HG03025 (cell line): ENCODE measurements at regions not wholly inside any gene's neighbourhood (a gene's known extent, or its start where the extent isn't known, plus 50 kb on each side); places are given as distances from the start of the nearest gene placed in this dataset.
"Not testable (repeated sequence)": the region's sequence is repeated elsewhere in the genome, so short reads cannot be mapped to it uniquely, and the experiment has no call there.

ENCODE experiments used
- ATAC-seq: cut with Tn5 transposase; IDR thresholded peaks from one replicate; pipeline ENCODE4 v1.9.1; 2021; ENCODE audit warnings: mild to moderate bottlenecking, moderate library complexity; ENCODE audit not compliant: unreplicated experiment, low FRiP score

DNA sequence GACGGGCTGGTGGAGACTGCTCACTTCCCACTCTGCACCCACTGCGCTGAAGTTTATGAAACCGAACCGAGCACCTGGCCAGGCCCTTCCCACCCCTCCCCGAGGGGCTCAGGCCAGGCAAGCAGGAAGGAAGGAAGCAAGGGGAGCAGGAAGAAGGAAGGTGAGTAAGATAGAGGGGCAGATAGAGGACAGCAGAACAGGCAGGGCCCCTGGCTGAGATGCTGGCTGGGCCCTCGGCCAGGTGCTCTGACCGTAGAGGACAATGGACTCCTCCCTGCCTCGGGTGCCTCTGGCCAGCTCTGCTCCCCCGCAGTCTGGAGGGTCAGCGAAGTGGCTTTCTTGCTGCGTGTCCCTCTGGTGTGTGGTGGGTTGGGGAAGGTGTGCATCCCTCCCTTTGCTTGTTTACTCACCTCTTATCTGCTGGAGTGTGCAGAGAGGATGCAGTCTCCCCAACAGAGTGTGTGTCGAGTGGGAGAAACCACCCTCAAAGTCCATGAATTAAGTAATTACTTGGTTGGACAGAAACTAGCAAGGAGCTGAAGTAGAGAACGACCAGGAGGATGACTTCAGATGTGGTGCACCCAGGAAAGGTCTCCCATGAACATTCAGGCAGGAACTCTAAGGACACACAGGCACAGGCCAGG, 82.8 kb upstream of the PPP2R2D start:
- no peak for ATAC-seq

DNA sequence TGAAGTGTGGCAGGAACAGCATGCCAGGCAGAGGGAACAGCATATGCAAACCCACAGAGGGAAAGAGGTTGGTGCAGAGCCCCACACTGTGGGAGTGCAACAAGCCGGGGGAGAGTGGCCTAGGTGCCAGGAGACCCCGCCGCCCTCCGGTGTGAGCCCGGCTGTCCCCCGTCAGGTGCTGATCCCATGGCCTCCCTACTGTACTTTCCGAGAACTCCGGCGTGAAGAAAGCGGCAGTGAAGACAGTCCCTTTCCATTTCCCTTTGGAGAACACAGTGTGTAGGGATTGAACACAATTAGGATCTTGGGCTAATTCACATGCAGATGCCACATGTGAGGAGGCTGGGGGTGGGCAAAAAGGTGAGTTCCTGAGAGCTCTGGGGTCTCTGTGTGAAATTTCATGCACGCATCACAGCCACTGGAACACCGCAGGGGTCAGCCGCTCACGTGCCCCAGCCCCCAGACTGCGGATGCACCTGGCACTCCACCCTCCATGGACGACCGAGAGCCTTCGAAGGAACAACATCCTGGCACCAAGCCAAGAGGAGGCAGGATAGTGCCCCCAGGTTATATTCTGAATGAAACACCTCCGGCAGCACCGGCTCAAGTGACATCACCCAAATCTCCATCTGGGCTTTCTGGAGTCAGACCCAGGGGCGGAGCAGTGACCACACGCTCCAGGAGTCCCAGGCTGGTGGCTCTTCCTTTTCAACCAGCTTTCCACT, 82.1 kb upstream of the PPP2R2D start:
- ATAC-seq: no peak

DNA sequence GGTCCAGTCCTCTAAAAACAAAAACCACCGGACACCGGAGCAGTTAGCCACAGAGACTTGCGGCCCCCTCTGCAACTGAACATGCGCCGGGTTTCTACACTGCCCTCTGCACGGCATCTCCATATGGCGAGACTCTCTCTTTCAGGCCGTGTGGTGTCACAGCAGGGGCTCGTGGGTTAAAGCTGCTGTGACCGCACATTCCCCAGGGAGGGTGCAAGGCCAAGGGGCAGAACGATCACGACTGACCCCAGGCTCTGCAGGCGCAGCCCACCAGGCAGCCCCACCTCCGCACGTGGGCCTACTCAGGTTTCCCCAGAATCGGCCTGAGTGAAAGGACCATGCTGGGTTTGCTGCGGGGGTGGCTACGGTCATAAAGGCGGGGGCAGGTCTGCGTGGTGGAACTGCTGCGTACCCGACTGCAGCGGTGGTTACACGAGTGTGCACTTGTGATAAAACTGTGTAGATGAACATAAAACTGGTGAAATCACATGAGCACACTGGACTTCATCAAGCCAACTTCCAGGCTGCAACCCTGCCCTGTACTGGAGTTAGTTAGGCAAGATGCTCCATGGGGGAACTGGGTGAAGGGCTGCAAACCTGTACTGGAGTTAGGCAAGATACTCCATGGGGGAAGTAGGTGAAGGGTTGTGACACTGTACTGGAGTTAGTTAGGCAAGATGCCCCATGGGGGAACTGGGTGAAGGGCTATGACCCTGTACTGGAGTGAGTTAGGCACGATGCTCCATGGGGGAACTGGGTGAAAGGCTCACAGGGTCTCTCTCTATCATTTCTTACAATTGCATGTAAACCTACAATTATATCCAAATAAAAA, 81.4 kb upstream of the PPP2R2D start:
- ATAC-seq: no peak

DNA sequence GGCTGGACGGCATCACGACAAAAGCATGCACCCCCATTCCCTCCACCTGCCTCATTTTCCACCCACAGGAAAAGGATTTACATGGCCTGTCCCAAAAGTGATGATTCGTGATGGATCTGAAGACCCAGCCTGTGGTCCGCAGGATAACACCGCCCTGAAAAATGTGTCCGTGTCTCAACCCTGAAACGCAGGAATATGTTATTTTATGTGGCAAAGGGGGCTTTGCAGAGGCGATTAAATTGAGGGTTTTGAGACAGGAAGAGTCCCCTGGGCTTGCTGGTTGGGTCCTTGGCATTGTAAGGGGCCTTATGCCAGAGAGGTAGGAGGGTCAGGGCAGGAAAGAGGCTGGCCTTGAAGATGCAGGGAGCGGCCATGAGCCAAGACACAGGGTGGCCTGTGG, 80.2 kb upstream of the PPP2R2D start:
- no peak for ATAC-seq

DNA sequence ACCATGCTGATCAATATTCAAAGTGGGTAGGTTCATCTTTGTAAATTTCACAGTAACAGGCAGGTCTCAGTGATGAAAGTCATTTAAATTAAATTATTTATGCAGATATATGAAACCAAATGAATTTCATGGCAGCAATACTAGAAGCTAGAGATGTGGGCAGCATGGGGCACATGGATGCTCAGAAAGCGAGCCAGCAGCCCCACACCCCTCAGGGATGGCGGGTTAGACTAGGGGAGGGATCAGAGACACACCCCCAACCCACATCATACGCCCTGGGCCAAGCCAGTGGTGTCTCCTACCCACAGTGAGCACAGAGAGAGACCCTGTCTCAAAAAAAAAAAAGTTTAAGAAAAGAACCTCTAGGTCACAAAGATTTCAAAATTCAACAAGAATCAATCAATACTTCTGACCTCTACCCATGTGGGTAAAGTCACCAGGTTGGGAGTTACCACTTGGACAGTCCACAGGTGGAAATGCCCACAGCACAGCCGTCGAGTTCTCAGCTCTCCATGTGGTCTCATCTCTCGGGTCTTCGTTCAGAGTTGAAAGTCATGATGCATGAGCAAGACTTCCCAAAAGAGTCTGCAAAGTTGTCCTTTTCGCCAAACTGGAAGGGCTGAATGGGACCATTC, 79.3 kb upstream of the PPP2R2D start:
- no peak for ATAC-seq

DNA sequence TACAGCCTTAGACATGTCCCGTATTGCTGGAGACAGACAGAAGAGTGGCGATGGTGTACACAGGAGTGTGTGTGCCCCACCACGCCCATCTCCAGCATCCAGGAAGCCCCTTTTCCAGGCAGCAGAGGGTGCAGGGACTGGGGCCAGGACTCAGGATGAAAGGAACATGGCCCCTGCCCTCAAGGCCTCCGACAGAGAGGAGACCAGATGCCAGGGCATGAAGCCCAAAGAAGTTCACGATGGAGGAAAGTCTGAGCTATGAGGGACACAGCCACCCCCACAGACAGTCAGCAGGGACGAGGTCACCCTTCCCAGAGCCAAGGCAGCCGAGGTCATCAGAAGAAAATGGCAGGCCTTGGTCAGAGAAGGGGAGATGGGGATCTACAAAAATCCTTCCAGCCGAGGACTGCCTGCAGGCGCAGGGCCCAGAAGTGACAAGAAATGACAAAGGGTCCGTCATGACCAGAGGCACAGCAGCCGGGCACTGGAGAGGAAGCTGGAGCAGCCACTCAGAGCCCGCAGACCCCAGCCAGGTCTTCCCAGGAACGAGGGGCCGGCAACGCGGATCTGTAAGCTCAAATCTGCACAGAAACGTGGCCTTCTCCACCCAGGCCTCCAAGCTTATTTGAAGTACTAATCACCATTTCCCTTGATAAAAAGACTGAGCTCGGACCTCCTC, 78.7 kb upstream of the PPP2R2D start:
- no peak for ATAC-seq

DNA sequence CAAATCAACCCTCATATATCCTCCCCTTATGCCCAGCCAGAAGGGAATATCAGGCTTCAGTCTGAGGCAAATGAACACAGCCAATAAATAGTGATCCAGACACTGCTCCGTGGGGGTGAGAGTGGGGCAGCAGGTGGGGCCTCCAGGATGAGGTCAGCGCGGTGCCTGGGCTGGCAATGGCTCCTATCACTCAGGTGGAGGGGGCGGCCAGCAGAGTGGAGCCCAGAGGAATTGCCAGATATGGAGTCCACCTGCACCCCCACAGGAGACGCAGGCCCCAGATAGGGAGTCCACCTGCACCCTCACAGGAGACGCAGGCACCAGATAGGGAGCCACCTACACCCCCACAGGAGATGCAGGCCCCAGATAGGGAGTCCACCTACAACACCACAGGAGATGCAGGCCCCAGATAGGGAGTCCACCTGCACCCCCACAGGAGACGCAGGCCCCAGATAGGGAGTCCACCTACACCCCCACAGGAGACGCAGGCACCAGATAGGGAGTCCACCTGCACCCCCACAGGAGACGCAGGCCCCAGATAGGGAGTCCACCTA, 78.0 kb upstream of the PPP2R2D start:
- no peak for ATAC-seq

DNA sequence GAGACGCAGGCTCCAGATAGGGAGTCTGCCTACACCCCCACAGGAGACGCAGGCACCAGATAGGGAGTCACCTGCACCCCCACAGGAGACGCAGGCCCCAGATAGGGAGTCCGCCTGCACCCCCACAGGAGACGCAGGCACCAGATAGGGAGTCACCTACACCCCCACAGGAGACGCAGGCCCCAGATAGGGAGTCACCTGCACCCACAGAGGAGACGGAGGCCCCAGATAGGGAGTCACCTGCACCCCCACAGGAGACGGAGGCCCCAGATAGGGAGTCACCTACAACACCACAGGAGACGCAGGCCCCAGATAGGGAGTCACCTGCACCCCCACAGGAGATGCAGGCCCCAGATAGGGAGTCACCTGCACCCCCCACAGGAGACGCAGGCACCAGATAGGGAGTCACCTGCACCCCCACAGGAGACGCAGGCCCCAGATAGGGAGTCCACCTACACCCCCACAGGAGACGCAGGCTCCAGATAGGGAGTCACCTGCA, 77.2 kb upstream of the PPP2R2D start:
- not testable (repeated sequence) for ATAC-seq

DNA sequence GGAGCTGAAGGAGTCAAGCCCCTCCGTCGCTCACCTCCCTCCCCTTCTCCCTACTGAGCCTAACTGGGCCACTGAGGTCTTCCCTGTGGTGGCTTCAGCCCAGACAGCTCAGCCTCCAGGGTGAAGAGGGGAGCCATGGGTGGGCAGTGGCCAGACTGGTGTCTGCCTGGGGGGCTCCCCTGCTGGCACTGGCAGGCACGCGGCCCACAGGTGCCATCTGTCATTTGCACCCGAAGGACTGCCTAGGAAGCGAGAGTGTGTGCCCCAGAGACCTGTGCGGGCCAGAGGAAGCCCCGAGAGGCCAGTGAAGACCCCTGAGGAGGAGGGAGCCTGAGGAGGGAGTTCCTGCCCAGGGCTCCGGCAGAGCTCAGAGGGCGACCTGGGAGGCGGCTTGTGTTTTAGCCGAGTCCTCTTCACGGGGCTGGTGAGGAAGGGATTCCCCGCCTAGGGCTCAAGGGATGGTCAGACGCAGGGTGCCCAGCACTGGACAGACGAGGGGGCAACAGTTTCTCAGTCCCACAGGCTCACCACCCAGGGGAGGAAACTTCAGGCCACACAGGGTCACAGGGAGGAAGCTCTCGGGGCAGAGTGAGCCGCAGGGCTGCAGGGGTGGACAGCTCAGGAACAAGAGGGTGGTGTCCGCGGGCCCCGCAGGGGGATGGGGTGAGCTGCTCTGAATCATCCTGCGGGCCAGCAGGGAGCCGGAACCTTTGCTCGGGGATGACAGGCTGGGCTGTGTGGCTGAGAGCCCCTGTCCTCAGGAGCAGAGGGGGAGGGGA, 76.2 kb upstream of the PPP2R2D start:
- no peak for ATAC-seq

DNA sequence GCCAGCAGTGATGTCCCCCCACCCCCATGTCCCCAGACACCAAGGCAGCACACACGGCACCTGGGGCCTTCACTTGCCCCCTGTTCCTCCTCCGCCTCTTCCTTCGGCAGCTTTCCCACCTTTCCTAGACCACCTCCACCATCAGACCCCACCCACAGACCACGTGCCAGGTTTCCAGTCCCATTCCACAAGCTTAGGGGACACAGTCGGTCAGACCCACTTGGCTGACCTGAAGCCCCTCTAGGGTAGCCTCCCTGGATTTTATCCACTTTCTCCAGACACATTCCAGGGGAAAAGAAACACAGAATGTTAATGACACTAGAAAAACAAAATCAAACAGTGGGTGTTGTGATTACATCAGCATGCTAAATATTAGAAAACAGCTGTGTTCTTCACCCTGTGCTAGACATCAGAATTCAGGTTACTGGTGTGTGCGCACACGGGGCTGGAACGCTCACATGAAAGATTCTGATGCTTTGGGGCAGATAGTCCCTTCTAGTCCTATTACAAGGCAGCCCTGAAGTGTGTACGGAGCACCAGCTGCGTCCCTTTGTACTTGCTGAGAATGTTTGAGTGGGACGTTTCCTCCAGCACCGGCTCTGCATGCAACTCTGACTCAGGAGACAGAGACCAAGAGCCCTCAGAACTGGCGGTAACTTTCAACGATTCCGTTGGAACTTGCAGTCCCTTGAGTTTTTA, 75.5 kb upstream of the PPP2R2D start:
- no peak for ATAC-seq

DNA sequence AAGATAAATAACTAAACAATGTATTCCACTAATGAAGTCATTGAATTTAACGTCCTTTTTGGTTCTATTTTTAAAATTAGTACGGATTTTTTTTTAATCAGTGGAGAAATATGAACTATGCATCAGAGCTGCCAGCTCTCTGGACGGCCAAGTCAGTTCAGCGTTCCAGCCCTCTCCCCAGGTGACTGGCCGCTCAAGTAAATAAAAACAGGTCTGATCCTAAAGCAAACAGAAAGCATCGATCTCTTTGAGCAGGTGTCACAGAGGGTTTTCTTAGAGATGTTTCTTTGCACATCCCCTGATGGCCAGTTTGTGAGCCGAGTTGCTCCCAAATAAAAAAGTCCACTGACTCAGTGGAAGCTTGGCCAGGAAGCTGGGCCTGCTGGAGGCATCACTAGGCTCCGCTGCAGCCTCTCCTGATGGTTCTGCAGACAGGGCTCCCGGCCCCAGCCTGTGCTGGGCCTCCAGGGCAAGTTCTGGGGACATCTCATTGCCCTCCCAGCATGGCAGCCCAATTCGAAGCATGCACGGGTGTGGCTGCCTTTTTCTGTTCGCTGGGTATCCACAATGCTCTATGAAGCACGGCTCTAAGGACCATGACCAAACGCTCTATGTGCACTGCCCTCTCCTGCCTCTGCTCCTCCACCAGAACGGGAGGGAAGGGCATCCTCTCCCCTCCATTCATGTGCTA, 74.7 kb upstream of the PPP2R2D start:
- ATAC-seq: no peak

DNA sequence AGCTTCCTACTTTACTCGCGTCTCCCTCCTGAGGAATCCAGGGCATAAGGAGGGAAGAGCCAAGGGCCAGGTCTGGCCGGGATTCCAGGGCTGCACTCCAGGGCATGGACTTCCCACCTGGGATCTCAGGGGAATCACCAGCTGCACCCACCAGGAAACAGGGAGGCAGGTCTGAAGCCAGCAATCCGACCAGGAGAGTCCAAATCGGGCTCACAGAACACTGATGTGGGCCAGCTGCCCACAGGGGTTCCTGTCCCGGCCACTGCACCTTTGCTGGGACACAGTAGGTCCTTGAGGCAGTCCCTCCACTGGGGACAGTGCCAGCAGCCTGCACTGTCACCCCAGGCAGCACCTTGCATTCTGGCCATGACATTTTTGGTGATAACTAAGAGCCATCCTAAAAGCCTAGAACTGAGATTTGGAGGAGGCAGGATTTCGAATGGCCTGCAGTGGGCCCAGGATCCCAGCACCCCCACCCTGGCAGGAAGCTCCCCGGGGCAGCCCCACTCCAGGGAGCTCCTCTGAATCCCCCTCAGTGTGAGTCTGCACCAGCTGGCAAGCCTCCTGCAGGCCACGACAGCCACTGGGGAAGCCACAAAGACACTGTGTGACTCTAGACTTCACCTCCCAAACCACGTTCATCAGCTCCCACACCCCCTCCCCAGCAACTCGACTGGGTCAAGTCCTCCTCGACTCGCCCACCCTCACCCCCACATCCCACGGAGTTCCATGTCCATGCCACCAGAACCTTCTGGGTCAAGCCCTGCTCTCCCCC, 71.5 kb upstream of the PPP2R2D start:
- no peak for ATAC-seq

DNA sequence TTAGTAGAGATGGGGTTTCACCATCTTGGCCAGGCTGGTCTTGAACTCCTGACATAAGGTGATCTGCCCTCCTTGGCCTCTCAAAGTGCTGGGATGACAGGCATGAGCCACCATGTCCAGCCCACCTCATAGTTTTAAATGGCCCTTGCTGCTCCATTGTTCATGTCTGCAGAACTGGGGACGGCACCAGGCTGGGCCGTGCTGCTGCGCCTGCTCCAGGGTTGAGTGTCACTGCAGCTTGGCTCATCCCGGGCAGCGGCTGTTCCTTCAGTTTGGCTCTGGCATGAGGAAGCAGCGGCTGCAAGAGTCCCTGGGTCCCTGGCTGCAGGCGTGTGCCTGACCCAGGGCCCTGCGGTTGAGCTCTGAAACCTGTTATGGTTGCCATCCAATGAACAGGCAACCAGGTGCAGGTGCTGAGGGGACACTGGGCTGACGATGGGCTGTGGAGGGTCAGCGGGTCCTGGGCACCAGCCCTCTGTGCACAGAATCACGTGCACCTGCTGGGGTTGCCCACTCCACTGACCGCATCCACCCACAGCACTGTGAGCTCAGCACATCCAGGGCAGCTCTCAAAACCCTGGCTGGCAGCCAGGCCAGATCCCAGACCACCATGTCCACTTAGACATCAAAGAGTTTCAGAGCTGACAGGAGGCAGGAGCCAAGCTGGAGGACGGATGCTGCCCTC, 70.2 kb upstream of the PPP2R2D start:
- no peak for ATAC-seq

DNA sequence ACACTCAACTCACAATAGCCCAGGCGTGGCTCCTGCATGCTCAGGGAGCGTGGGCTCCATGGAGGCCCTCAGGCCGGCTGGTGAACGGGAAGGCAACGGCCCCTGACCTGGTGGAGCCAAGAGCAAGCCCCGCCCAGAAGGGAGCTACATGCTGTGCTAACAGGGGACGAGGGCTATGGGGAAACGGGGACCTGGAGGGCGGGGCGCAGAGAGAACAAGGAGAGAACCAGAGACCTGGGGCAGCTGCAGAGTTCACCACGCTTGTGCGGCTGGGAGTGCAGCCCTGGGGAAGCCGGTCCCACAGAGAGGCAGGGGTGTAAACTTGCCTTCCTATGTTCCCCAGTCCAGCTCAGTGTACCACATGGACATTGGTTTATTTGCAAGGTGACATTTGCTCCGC, 69.2 kb upstream of the PPP2R2D start:
- no peak for ATAC-seq

DNA sequence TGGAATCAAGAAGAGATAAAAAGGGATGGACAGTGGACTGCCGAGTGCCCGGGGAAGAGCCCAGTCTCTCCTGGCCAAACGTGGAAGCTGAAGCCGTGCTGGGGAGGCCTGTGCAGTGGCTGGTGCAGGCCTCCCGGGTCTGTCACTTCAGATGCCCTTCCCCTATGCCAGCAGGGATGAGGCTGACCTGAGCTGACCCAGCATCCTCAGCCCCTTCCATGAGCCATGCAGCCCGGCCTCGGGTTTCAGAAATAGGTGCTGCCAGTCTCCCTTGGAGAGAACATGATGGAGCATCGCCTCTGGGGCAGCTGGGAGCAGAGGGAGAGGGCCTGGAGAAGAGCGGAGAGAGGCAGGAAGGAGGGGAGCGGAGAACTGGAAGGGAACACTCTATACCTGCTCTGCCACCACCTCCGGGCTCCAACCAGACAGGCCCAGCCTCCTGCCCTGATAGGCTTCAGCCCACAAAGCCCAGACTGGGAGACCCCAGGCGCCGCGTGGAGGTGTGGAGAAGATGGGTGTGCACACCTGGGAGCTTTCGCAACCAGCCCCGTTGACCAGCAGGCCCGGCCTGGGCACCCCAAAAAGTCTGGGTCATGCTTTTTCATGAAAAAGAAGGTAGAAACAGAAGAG, 68.6 kb upstream of the PPP2R2D start:
- no peak for ATAC-seq

DNA sequence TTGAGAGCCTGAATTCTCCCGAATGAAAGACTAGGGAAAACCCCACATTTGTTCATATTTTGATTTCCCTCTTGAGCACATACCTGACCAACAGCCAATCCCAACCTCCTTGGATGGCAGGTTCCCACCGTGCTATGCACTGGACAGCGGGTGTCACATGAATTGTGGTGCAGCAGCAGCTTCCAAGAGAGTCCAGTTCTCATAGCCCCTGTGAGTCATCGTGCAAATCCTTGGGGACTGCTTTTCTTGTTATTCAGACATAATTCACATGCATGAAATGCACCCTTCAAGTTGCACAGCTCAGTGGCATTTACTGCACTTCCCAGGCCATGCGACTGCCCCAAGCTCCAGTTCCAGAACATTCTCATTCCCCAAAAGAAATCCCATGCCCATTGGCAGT, 67.8 kb upstream of the PPP2R2D start:
- ATAC-seq: no peak
